Left ventricle myocardium inferior (tissue), 1 donor: ENCODE measurements at regions not wholly inside any gene's neighbourhood (a gene's known extent, or its start where the extent isn't known, plus 50 kb on each side); places are given as distances from the start of the nearest gene placed in this dataset.

Source experiments
- DNase-seq: peaks from one replicate; pipeline ENCODE4 v3.0.0-alpha.2; 2020
- H3K27ac ChIP-seq: fragments of 200-600 bp; replicated peaks from 2 replicates; pipeline ENCODE4 v1.8.0; 2021
- H3K27me3 ChIP-seq: fragments of 200-600 bp; 2 replicates; pipeline ENCODE4 v1.8.0; 2021; ENCODE audit warnings: low read depth
- H3K36me3 ChIP-seq: fragments of 200-600 bp; 2 replicates; pipeline ENCODE4 v1.8.0; 2021
- H3K4me1 ChIP-seq: fragments of 200-600 bp; 2 replicates; pipeline ENCODE4 v1.8.0; 2021
- H3K4me3 ChIP-seq: fragments of 200-600 bp; 2 replicates; pipeline ENCODE4 v1.8.0; 2021; ENCODE audit warnings: mild to moderate bottlenecking, moderate library complexity
- H3K9me3 ChIP-seq: fragments of 200-600 bp; replicated peaks from 2 replicates; pipeline ENCODE4 v1.8.0; 2021
- CTCF ChIP-seq: fragments of 200-600 bp; IDR thresholded peaks from 2 replicates; pipeline ENCODE4 v1.8.0; 2021; ENCODE audit warnings: antibody characterized with exemption, mild to moderate bottlenecking, borderline replicate concordance
- intact Hi-C: fragments of 100-400 bp; cut with micrococcal nuclease; formaldehyde crosslinking; loops from one replicate; pipeline ENCODE4 v1.11.0; 2022
- donor health status: DM: no; HTN: yes; CAD: no; lungs with severe emphysema.

GRCh38 chr13:102472650-102473049 is 70.8 kb upstream of the FGF14 start:
- Histone ChIP-seq H3K27ac (no peak overlapping the region), H3K36me3 (no peaks in the 10 kb centered on the region), H3K4me1 (no peaks in the 10 kb centered on the region), H3K9me3 (no peaks in the 10 kb centered on the region), H3K4me3 (no peak overlapping the region), H3K27me3 (peaks cover 6% of the 10 kb centered on the region)
- no peak for DNase-seq
- intact Hi-C loops, result no loop called here
- no peak for TF ChIP-seq CTCF

GRCh38 chr13:102470283-102470917 is 68.6 kb upstream of the FGF14 start:
- Histone ChIP-seq H3K4me1 (no peaks in the 10 kb centered on the region), H3K9me3 (no peaks in the 10 kb centered on the region), H3K27me3 (peaks cover 6% of the 10 kb centered on the region), H3K27ac (no peak overlapping the region), H3K4me3 (no peak overlapping the region), H3K36me3 (no peaks in the 10 kb centered on the region)
- intact Hi-C loops, result no loop called here
- no peak for DNase-seq
- TF ChIP-seq CTCF, result no peak

- no peak overlapping the region for H3K27ac ChIP-seq
- intact Hi-C loops, result no loop called here
Observed at GRCh38 chr13:102466610-102467190, 64.9 kb upstream of the FGF14 start.

GRCh38 chr13:102462570-102462969 is 60.7 kb upstream of the FGF14 start:
- no peak for TF ChIP-seq CTCF
- Histone ChIP-seq H3K4me3 (no peak overlapping the region), H3K27me3 (peaks cover 3% of the 10 kb centered on the region), H3K9me3 (no peaks in the 10 kb centered on the region), H3K4me1 (no peaks in the 10 kb centered on the region), H3K27ac (no peak overlapping the region), H3K36me3 (no peaks in the 10 kb centered on the region)
- no peak for DNase-seq
- intact Hi-C loops, result no loop called here

More at GRCh38 chr13:102466610-102467190, 64.9 kb upstream of the FGF14 start:
- Histone ChIP-seq H3K27me3 (no peaks in the 10 kb centered on the region), H3K4me1 (no peaks in the 10 kb centered on the region), H3K4me3 (no peak overlapping the region), H3K9me3 (no peaks in the 10 kb centered on the region), H3K36me3 (no peaks in the 10 kb centered on the region)
- no peak for TF ChIP-seq CTCF
- DNase-seq, result no peak

GRCh38 chr13:102461302-102461701 is 59.5 kb upstream of the FGF14 start:
- no peak for DNase-seq
- Histone ChIP-seq H3K27me3 (peaks cover 3% of the 10 kb centered on the region), H3K4me3 (no peak overlapping the region), H3K36me3 (no peaks in the 10 kb centered on the region), H3K4me1 (no peaks in the 10 kb centered on the region), H3K27ac (no peak overlapping the region), H3K9me3 (no peaks in the 10 kb centered on the region)
- no peak for TF ChIP-seq CTCF
- intact Hi-C loops, result no loop called here
